ENCODE measurements at regions not wholly inside any gene's neighbourhood (a gene's known extent, or its start where the extent isn't known, plus 50 kb on each side); places are given as distances from the start of the nearest gene placed in this dataset.

DNA sequence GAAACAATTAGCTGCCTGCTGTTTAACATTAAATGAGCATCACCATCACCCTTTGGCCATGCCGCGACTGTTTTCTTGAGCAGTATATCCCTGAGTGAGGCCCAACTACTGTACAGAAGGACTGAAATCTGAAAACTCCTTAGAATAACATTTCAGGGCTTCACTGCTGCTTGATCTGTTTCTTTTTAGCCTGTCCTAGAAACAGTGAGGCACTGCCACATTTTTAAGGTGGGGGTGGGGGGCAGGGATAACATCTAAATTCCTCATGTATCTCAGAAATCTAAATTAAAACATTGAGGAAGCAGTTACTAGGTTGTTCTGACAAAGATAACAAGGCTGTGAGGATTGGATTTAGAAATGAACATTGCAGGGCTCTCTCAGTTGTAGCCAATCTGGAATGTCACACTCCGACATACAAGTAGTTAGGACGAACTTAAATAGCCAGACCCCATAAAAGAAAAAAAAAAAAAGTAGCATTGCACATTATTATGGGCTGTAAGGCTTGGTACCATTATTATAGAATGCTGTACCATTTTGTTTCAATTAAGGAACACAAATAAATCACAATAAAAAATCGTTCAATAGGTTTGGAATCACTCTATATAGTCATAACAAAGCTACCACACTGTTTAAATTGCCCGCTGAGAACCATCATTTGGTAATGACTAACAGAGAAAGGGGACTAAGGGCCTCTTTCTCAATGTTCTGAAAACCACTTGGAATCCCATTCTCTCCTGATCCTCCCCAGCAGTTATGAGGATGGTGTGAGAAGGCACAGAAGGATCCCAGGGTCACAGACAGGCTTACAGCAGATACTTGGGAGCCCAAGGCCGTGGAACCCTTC lies 256.1 kb downstream of the INHBA start:
- no peak for TF ChIP-seq CTCF (IDR thresholded peaks at IDR 0.05; ENCODE audit: insufficient read depth, low read length, poor library complexity, severe bottlenecking)
- TF ChIP-seq EZH2phosphoT487 (conservative IDR thresholded peaks at IDR 0.05; ENCODE audit: low read length), result no peak

GRCh38 chr7:41445946-41446345 lies 256.9 kb downstream of the INHBA start:
- no peaks in the 10 kb centered on the region for H3K27me3 ChIP-seq (ENCODE audit: low read length)
- no peak for TF ChIP-seq CTCF (IDR thresholded peaks at IDR 0.05; ENCODE audit: insufficient read depth, low read length, poor library complexity, severe bottlenecking)

More for the DNA sequence above, 256.1 kb downstream of the INHBA start:
- Histone ChIP-seq H3K9ac (ENCODE audit: low read length) (no peak overlapping the region), H3K4me2 (ENCODE audit: low read depth, low read length, poor library complexity, severe bottlenecking) (no peak overlapping the region), H4K20me1 (ENCODE audit: low read depth, low read length) (no peaks in the 10 kb centered on the region), H3F3A (ENCODE audit: insufficient read depth) (no peaks in the 10 kb centered on the region), H3K9me2 (replicated peaks; ENCODE audit: insufficient read depth, low read length) (no peaks in the 10 kb centered on the region), H2AFZ (ENCODE audit: low read depth, low read length, severe bottlenecking) (no peak overlapping the region), H3K27me3 (ENCODE audit: low read length) (no peaks in the 10 kb centered on the region), H3K79me2 (ENCODE audit: insufficient read depth, low read length) (no peaks in the 10 kb centered on the region), H3K4me3 (ENCODE audit: insufficient read depth, low read length, poor library complexity, severe bottlenecking) (no peak overlapping the region), H3K36me3 (ENCODE audit: low read length) (no peaks in the 10 kb centered on the region), H3K27ac (ENCODE audit: low read depth, low read length) (no peak overlapping the region), H3K9me3 (ENCODE audit: insufficient read depth, low read length) (no peaks in the 10 kb centered on the region)

GRCh38 chr7:41445432-41445831 lies 257.5 kb downstream of the INHBA start:
- H3F3A ChIP-seq (ENCODE audit: insufficient read depth), result no peaks in the 10 kb centered on the region
- no peaks in the 10 kb centered on the region for H3K36me3 ChIP-seq (ENCODE audit: low read length)
- no peak overlapping the region for H3K27ac ChIP-seq (ENCODE audit: low read depth, low read length)
- H4K20me1 ChIP-seq (ENCODE audit: low read depth, low read length), result no peaks in the 10 kb centered on the region
- TF ChIP-seq EZH2phosphoT487 (conservative IDR thresholded peaks at IDR 0.05; ENCODE audit: low read length) (no peak), CTCF (IDR thresholded peaks at IDR 0.05; ENCODE audit: insufficient read depth, low read length, poor library complexity, severe bottlenecking) (no peak)
- no peak overlapping the region for H3K4me3 ChIP-seq (ENCODE audit: insufficient read depth, low read length, poor library complexity, severe bottlenecking)
- H3K9me2 ChIP-seq (replicated peaks; ENCODE audit: insufficient read depth, low read length), result no peaks in the 10 kb centered on the region
- no peaks in the 10 kb centered on the region for H3K79me2 ChIP-seq (ENCODE audit: insufficient read depth, low read length)
- H3K4me2 ChIP-seq (ENCODE audit: low read depth, low read length, poor library complexity, severe bottlenecking), result no peak overlapping the region
- H2AFZ ChIP-seq (ENCODE audit: low read depth, low read length, severe bottlenecking), result no peak overlapping the region
- no peaks in the 10 kb centered on the region for H3K9me3 ChIP-seq (ENCODE audit: insufficient read depth, low read length)
- no peak overlapping the region for H3K9ac ChIP-seq (ENCODE audit: low read length)
- no peaks in the 10 kb centered on the region for H3K27me3 ChIP-seq (ENCODE audit: low read length)

More at GRCh38 chr7:41445946-41446345, 256.9 kb downstream of the INHBA start:
- H4K20me1 ChIP-seq (ENCODE audit: low read depth, low read length), result no peaks in the 10 kb centered on the region
- no peak overlapping the region for H3K27ac ChIP-seq (ENCODE audit: low read depth, low read length)
- H3K9ac ChIP-seq (ENCODE audit: low read length), result no peak overlapping the region
- no peaks in the 10 kb centered on the region for H3K36me3 ChIP-seq (ENCODE audit: low read length)
- no peak overlapping the region for H3K4me3 ChIP-seq (ENCODE audit: insufficient read depth, low read length, poor library complexity, severe bottlenecking)
- H3F3A ChIP-seq (ENCODE audit: insufficient read depth), result no peaks in the 10 kb centered on the region
- H2AFZ ChIP-seq (ENCODE audit: low read depth, low read length, severe bottlenecking), result no peak overlapping the region
- no peaks in the 10 kb centered on the region for H3K9me3 ChIP-seq (ENCODE audit: insufficient read depth, low read length)
- no peaks in the 10 kb centered on the region for H3K9me2 ChIP-seq (replicated peaks; ENCODE audit: insufficient read depth, low read length)
- no peak overlapping the region for H3K4me2 ChIP-seq (ENCODE audit: low read depth, low read length, poor library complexity, severe bottlenecking)
- no peaks in the 10 kb centered on the region for H3K79me2 ChIP-seq (ENCODE audit: insufficient read depth, low read length)

Data from SU-DHL-6 (cell line).